ENCODE measurements at regions not wholly inside any gene's neighbourhood (a gene's known extent, or its start where the extent isn't known, plus 50 kb on each side); places are given as distances from the start of the nearest gene placed in this dataset.

- Mint-ChIP-seq H3K4me3 (no peak overlapping the region), H3K9me3 (no peaks in the 10 kb centered on the region), H3K27ac (no peak overlapping the region), H3K36me3 (ENCODE audit: low read depth) (no peaks in the 10 kb centered on the region), H3K4me1 (no peaks in the 10 kb centered on the region), H3K27me3 (no peaks in the 10 kb centered on the region)
- no peak for DNase-seq
- intact Hi-C loops (cut with micrococcal nuclease): no loop called here
Measured at GRCh38 chr5:58346041-58346440, 113.8 kb downstream of the PLK2 start.

GRCh38 chr5:58341476-58341875, 118.4 kb downstream of the PLK2 start:
- intact Hi-C loops (cut with micrococcal nuclease): no loop called here
- Mint-ChIP-seq H3K36me3 (ENCODE audit: low read depth) (no peaks in the 10 kb centered on the region), H3K27ac (no peak overlapping the region), H3K4me3 (no peak overlapping the region), H3K4me1 (no peaks in the 10 kb centered on the region), H3K27me3 (no peaks in the 10 kb centered on the region), H3K9me3 (no peaks in the 10 kb centered on the region)
- no peak for DNase-seq

- Mint-ChIP-seq H3K27ac (no peak overlapping the region), H3K27me3 (no peaks in the 10 kb centered on the region), H3K4me3 (no peak overlapping the region), H3K36me3 (ENCODE audit: low read depth) (no peaks in the 10 kb centered on the region), H3K4me1 (no peaks in the 10 kb centered on the region), H3K9me3 (no peaks in the 10 kb centered on the region)
- intact Hi-C loops (cut with micrococcal nuclease): no loop called here
- DNase-seq: no peak
Measured at GRCh38 chr5:58335518-58335917, 124.4 kb downstream of the PLK2 start.

DNA sequence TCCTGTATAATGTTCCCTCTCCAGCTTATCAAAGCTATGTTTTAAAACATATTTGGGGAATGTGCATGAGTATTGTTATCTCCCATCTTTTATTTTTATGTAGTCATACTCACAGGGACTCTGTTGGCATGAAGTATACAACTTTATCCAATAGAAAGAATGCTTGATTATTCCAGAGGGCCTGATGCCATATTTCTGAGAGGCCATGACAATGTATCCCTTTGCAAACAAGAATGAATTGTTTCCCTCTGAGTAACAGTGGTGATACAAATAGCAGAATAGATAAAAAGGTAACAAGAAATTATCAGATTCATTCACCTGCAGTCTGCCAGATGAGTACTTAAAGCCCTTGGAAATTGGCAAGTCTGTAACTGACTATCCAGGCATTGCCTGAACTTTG, 125.9 kb downstream of the PLK2 start:
- Mint-ChIP-seq H3K36me3 (ENCODE audit: low read depth) (no peaks in the 10 kb centered on the region), H3K9me3 (no peaks in the 10 kb centered on the region), H3K27me3 (no peaks in the 10 kb centered on the region), H3K4me3 (no peak overlapping the region), H3K27ac (no peak overlapping the region), H3K4me1 (no peaks in the 10 kb centered on the region)
- DNase-seq: no peak
- intact Hi-C loops (cut with micrococcal nuclease): no loop called here

- no peaks in the 10 kb centered on the region for H3K9me3 Mint-ChIP-seq
- DNase-seq: no peak
- H3K4me3 Mint-ChIP-seq: no peak overlapping the region
- H3K27ac Mint-ChIP-seq: no peak overlapping the region
- intact Hi-C loops (cut with micrococcal nuclease): no loop called here
- no peaks in the 10 kb centered on the region for H3K4me1 Mint-ChIP-seq
- no peaks in the 10 kb centered on the region for H3K27me3 Mint-ChIP-seq
- H3K36me3 Mint-ChIP-seq (ENCODE audit: low read depth): no peaks in the 10 kb centered on the region
Measured at GRCh38 chr5:58330781-58331180, 129.1 kb downstream of the PLK2 start.

DNA sequence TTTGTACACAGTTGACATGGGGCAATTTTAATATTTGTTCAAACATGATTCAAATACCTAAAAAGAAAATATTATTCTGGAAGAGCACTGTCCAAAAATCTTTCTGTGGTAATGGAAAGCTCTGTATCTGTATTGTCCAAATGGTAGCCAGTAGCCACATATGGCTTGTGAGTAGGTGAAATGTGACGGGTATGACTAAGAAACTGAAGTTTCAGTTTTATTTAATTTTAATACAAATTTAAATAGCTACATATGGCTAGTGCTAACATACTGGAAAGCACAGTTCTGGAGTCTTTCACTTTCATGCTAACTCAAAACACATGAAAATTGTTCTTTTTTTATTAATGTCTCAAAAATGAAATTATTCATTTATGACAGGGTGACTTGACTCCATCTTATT, 132.6 kb downstream of the PLK2 start:
- intact Hi-C loops (cut with micrococcal nuclease): no loop called here
- H3K27ac Mint-ChIP-seq: no peak overlapping the region
- no peaks in the 10 kb centered on the region for H3K4me1 Mint-ChIP-seq
- H3K9me3 Mint-ChIP-seq: no peaks in the 10 kb centered on the region
- no peaks in the 10 kb centered on the region for H3K27me3 Mint-ChIP-seq
- no peak overlapping the region for H3K4me3 Mint-ChIP-seq
- no peaks in the 10 kb centered on the region for H3K36me3 Mint-ChIP-seq (ENCODE audit: low read depth)
- DNase-seq: no peak

GRCh38 chr5:58326022-58326421, 133.9 kb downstream of the PLK2 start:
- no peaks in the 10 kb centered on the region for H3K9me3 Mint-ChIP-seq
- DNase-seq: no peak
- H3K27ac Mint-ChIP-seq: no peak overlapping the region
- H3K27me3 Mint-ChIP-seq: no peaks in the 10 kb centered on the region
- intact Hi-C loops (cut with micrococcal nuclease): no loop called here
- H3K36me3 Mint-ChIP-seq (ENCODE audit: low read depth): no peaks in the 10 kb centered on the region
- no peaks in the 10 kb centered on the region for H3K4me1 Mint-ChIP-seq
- H3K4me3 Mint-ChIP-seq: no peak overlapping the region

DNA sequence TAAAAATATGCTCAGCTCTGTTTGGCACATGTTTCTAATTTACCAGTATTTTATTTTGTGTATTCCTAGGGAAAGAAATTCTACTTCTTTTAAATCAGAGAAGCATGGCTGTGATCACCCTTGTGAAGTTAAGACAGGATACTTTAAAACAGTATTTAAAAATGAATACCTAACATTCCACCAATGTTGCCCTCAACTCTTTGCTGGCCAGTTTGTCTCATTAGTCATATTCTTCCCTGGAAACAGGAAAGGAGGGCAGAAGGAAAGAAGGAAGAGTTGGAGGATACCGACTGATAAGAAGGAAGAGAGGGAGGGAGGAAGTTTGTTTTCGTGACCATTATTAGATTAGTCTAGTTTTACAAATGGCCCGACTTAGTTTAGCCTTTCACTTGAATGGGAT, 137.4 kb downstream of the PLK2 start:
- peaks cover 2% of the 10 kb centered on the region for H3K27me3 Mint-ChIP-seq
- intact Hi-C loops (cut with micrococcal nuclease): no loop called here
- H3K4me1 Mint-ChIP-seq: no peaks in the 10 kb centered on the region
- H3K36me3 Mint-ChIP-seq (ENCODE audit: low read depth): no peaks in the 10 kb centered on the region
- no peaks in the 10 kb centered on the region for H3K9me3 Mint-ChIP-seq
- H3K4me3 Mint-ChIP-seq: no peak overlapping the region
- DNase-seq: no peak
- no peak overlapping the region for H3K27ac Mint-ChIP-seq

- H3K27me3 Mint-ChIP-seq: peaks cover 2% of the 10 kb centered on the region
- H3K27ac Mint-ChIP-seq: no peak overlapping the region
- no peaks in the 10 kb centered on the region for H3K36me3 Mint-ChIP-seq (ENCODE audit: low read depth)
- intact Hi-C loops (cut with micrococcal nuclease): no loop called here
- H3K4me1 Mint-ChIP-seq: no peaks in the 10 kb centered on the region
- no peak for DNase-seq
- no peaks in the 10 kb centered on the region for H3K9me3 Mint-ChIP-seq
- H3K4me3 Mint-ChIP-seq: no peak overlapping the region
Measured at GRCh38 chr5:58318468-58318867, 141.4 kb downstream of the PLK2 start.

- Mint-ChIP-seq H3K27ac (no peak overlapping the region), H3K27me3 (peaks cover 2% of the 10 kb centered on the region), H3K9me3 (no peaks in the 10 kb centered on the region), H3K4me1 (no peaks in the 10 kb centered on the region), H3K4me3 (no peak overlapping the region), H3K36me3 (ENCODE audit: low read depth) (no peaks in the 10 kb centered on the region)
- no peak for DNase-seq
- intact Hi-C loops (cut with micrococcal nuclease): no loop called here
Measured at GRCh38 chr5:58317808-58318207, 142.1 kb downstream of the PLK2 start.

GRCh38 chr5:58317009-58317408, 142.9 kb downstream of the PLK2 start:
- no peak for DNase-seq
- intact Hi-C loops (cut with micrococcal nuclease): no loop called here

GRCh38 chr5:58315794-58316193, 144.1 kb downstream of the PLK2 start:
- H3K4me3 Mint-ChIP-seq: no peak overlapping the region
- DNase-seq: no peak
- no peak overlapping the region for H3K27ac Mint-ChIP-seq
- H3K9me3 Mint-ChIP-seq: no peaks in the 10 kb centered on the region
- intact Hi-C loops (cut with micrococcal nuclease): no loop called here
- no peaks in the 10 kb centered on the region for H3K36me3 Mint-ChIP-seq (ENCODE audit: low read depth)
- peaks cover 2% of the 10 kb centered on the region for H3K27me3 Mint-ChIP-seq
- no peaks in the 10 kb centered on the region for H3K4me1 Mint-ChIP-seq

More at GRCh38 chr5:58317009-58317408, 142.9 kb downstream of the PLK2 start:
- no peaks in the 10 kb centered on the region for H3K9me3 Mint-ChIP-seq
- no peaks in the 10 kb centered on the region for H3K36me3 Mint-ChIP-seq (ENCODE audit: low read depth)
- H3K27ac Mint-ChIP-seq: no peak overlapping the region
- H3K4me3 Mint-ChIP-seq: no peak overlapping the region
- H3K27me3 Mint-ChIP-seq: peaks cover 2% of the 10 kb centered on the region
- no peaks in the 10 kb centered on the region for H3K4me1 Mint-ChIP-seq

DNA sequence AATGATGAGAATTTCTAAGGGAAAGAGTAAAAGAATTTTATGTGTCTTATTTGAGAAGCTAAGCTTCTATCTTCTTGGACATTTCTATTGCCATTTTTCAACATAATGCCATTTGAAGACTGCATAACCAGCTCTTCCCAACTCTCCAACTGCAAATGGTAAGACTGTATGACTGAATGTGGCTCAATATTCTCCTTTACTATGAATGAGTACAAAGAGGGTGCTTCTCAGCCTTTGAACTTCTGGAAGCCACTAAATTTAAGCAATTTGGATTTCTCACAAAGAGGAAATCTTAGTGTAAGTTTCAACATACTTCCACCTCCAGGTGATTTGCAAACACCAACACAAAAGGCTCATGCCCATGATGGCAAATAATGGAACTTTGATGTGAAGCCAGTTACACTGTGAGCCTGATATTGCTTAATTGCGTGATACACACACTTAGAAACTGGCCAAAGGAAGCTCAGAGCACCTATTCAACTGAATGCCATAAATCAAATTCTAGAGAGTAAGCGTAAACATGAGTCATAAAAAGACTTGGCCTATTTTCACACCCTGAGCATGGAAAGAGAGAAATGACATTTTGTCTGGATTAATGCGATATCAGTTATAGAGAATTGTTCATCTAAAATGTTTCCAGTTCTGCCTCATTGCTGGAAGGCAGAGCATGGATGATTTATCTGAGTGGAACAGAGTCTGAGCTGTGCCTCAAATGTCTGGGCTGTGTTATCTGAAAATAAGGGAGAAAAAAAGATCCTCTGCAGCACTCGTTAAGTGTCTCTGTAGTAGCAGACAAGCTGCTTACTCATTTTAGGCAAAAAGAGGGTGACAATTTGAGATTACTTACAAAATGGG, 145.3 kb downstream of the PLK2 start:
- Mint-ChIP-seq H3K9me3 (no peaks in the 10 kb centered on the region), H3K4me3 (no peak overlapping the region), H3K4me1 (no peaks in the 10 kb centered on the region), H3K36me3 (ENCODE audit: low read depth) (no peaks in the 10 kb centered on the region), H3K27me3 (peaks cover 2% of the 10 kb centered on the region), H3K27ac (no peak overlapping the region)
- intact Hi-C loops (cut with micrococcal nuclease): no loop called here
- no peak for DNase-seq

DNA sequence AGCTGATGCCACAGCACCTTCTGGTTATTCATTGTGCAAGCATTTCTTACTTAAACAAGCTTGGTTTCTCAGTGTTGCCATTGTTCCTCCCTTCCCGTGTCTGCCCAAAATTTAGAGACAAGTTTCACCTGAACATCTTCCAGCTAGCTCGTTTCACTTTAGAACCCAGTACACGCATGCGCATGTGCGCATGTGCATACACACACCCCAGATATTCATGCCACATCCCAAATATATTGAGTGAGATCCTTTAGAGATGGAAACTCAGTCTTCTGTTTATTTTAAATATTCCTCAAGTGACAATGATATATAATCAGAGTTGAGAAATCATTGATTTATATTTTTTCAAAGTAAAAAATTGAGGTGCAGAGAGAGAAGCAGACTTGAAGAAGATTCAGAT, 147.6 kb downstream of the PLK2 start:
- Mint-ChIP-seq H3K4me3 (no peak overlapping the region), H3K27me3 (no peaks in the 10 kb centered on the region), H3K9me3 (no peaks in the 10 kb centered on the region), H3K4me1 (no peaks in the 10 kb centered on the region), H3K27ac (no peak overlapping the region), H3K36me3 (ENCODE audit: low read depth) (no peaks in the 10 kb centered on the region)
- no peak for DNase-seq
- intact Hi-C loops (cut with micrococcal nuclease): no loop called here

- H3K36me3 Mint-ChIP-seq (ENCODE audit: low read depth): no peaks in the 10 kb centered on the region
- H3K4me3 Mint-ChIP-seq: no peak overlapping the region
- intact Hi-C loops (cut with micrococcal nuclease): no loop called here
- no peaks in the 10 kb centered on the region for H3K27me3 Mint-ChIP-seq
- no peaks in the 10 kb centered on the region for H3K4me1 Mint-ChIP-seq
- no peaks in the 10 kb centered on the region for H3K9me3 Mint-ChIP-seq
- DNase-seq: no peak
- no peak overlapping the region for H3K27ac Mint-ChIP-seq
Measured at GRCh38 chr5:58311526-58311925, 148.4 kb downstream of the PLK2 start.

All from activated CD4-positive, alpha-beta T cell treated with anti-CD3 and anti-CD28 coated beads, Interleukin-2, amount 10 ng/mL, durations not matched to agents 24 days and 14 days (primary cell).